Gastroesophageal sphincter (tissue), 4 donors: ENCODE measurements at regions not wholly inside any gene's neighbourhood (a gene's known extent, or its start where the extent isn't known, plus 50 kb on each side); places are given as distances from the start of the nearest gene placed in this dataset.

Experiments
- ATAC-seq: fragments of 150-250 bp; one replicate; pipeline ENCODE4 v1.9.1; 2016; ENCODE audit warnings: mild to moderate bottlenecking, moderate library complexity
- H3K27ac ChIP-seq, 4 donors: fragments of 200-600 bp; sonication (generic) in 3 of 4; 1 replicate in 3 of 4; 2 replicates in 1 of 4; pipeline ENCODE4 v1.5.1; 2016 to 2019
- H3K27me3 ChIP-seq: fragments of 200-600 bp; sonication (generic); one replicate; pipeline ENCODE4 v1.5.1; 2019
- H3K36me3 ChIP-seq, 2 donors: fragments of 200-600 bp; sonication (generic); one replicate each; pipeline ENCODE4 v1.5.1; 2019; ENCODE audit warnings: control low read depth in 1 of 2
- H3K4me1 ChIP-seq, 3 donors: fragments of 200-600 bp; sonication (generic); 1 replicate in 2 of 3; 2 replicates in 1 of 3; pipeline ENCODE4 v1.5.1; 2016 to 2019; ENCODE audit warnings: control low read depth in 2 of 3
- H3K4me3 ChIP-seq, 2 donors: fragments of 200-600 bp; sonication (generic); one replicate each; pipeline ENCODE4 v1.5.1; 2019; ENCODE audit warnings: mild to moderate bottlenecking in 1 of 2, moderate library complexity in 1 of 2
- H3K9me3 ChIP-seq, 3 donors: fragments of 200-600 bp; sonication (generic); one replicate each; pipeline ENCODE4 v1.5.1; 2017 to 2019; ENCODE audit warnings: control low read depth in 2 of 3
- EP300 ChIP-seq: sonication (generic); formaldehyde crosslinking; IDR thresholded peaks from one replicate; pipeline ENCODE4 v1.6.1; 2017; ENCODE audit warnings: antibody characterized with exemption, mild to moderate bottlenecking
- POLR2A ChIP-seq, 2 donors: fragments of 450-650 bp; IDR thresholded peaks; one replicate each; pipeline ENCODE4 v1.6.1; 2017; ENCODE audit warnings: antibody characterized with exemption in 2 of 2, mild to moderate bottlenecking in 2 of 2, moderate library complexity in 1 of 2
- POLR2AphosphoS5 ChIP-seq: sonication (generic); formaldehyde crosslinking; IDR thresholded peaks from one replicate; pipeline ENCODE4 v1.6.1; 2017; ENCODE audit warnings: antibody characterized with exemption
- WGBS, 2 donors: methylation state at CpG; one replicate each; pipeline ENCODE4 v1.1.5; 2018; ENCODE audit warnings: low coverage in 1 of 2; 5-methylcytosine and 5-hydroxymethylcytosine counted together
- TF ChIP-seq, protein P1 (sequence below), 4 experiments: fragments of 200-600 bp in 2 of 4; fragments of 450-650 bp in 2 of 4; sonication (generic) in 1 of 4; IDR thresholded peaks; one replicate each; pipeline ENCODE4 v1.5.1; 2017 to 2019; ENCODE audit warnings: antibody characterized with exemption in 4 of 4, mild to moderate bottlenecking in 2 of 4, moderate library complexity in 2 of 4

DNA sequence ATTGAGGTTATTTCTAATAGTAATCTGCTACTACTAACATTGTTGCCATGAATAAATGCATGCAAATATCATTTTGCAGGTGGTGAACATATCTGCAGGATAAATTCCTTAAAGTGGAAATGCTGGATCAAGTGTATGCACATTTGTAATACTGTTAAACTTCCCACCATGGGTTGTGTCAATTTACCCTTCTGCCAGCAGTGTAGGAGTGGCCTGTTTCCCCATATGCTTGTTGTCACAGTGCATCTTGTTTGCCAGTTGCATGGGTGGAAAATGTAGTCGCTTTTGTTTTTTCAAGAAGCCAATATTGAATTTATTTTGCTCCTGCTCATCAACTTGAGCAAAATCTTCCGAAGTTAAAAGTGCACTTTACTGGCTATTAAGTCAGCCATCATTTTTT lies 139.0 kb upstream of the ACKR3 start:
- no peak for TF ChIP-seq POLR2A (IDR thresholded peaks at IDR 0.05)
- TF ChIP-seq POLR2AphosphoS5 = no peak
- no peak for TF ChIP-seq EP300
- TF ChIP-seq, protein P1, sequence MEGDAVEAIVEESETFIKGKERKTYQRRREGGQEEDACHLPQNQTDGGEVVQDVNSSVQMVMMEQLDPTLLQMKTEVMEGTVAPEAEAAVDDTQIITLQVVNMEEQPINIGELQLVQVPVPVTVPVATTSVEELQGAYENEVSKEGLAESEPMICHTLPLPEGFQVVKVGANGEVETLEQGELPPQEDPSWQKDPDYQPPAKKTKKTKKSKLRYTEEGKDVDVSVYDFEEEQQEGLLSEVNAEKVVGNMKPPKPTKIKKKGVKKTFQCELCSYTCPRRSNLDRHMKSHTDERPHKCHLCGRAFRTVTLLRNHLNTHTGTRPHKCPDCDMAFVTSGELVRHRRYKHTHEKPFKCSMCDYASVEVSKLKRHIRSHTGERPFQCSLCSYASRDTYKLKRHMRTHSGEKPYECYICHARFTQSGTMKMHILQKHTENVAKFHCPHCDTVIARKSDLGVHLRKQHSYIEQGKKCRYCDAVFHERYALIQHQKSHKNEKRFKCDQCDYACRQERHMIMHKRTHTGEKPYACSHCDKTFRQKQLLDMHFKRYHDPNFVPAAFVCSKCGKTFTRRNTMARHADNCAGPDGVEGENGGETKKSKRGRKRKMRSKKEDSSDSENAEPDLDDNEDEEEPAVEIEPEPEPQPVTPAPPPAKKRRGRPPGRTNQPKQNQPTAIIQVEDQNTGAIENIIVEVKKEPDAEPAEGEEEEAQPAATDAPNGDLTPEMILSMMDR (IDR thresholded peaks at IDR 0.05) = no peak

DNA sequence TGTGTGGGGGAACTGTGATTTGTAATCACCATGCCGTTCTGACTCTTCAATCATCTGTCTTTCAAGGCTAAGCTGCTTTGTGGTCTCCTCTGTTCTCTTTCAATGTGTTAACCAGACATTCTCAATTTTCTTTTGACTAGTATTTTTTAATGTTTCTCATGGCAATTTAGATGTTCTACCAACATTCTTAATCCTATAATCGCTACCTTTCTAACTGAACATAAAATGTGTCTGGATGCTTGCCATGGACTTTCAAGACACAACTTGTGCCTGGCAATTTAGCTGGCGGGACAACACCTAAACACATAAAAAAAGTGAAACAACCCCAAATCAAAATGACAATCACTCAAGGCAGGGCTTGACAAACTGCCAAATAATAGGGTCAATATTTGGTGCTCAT lies 135.0 kb upstream of the ACKR3 start:
- no peak for ATAC-seq
- TF ChIP-seq EP300 = no peak
- no peak for TF ChIP-seq POLR2AphosphoS5
- TF ChIP-seq, protein P1 (IDR thresholded peaks at IDR 0.05) = no peak
- no peak for TF ChIP-seq POLR2A (IDR thresholded peaks at IDR 0.05)
- no peaks in the 10 kb centered on the region for H3K4me1 ChIP-seq
- H3K36me3 ChIP-seq = no peaks in the 10 kb centered on the region
- H3K27ac ChIP-seq = no peak overlapping the region
- no peak overlapping the region for H3K4me3 ChIP-seq
- 72 to 100% methylated on average over 2 to 3 of the region's 3 CpGs for WGBS, 2 donors
- no peaks in the 10 kb centered on the region for H3K27me3 ChIP-seq
- no peaks in the 10 kb centered on the region for H3K9me3 ChIP-seq

More for the DNA sequence above, 139.0 kb upstream of the ACKR3 start:
- no peak for ATAC-seq
- H3K9me3 ChIP-seq = peaks cover 0 to 4% (median 0%) of the 10 kb centered on the region in 3 donors
- no peak overlapping the region for H3K4me3 ChIP-seq
- WGBS, 2 donors = 44 to 62% methylated on average over 2 of the region's 2 CpGs
- no peak overlapping the region for H3K27ac ChIP-seq
- no peaks in the 10 kb centered on the region for H3K36me3 ChIP-seq
- no peaks in the 10 kb centered on the region for H3K4me1 ChIP-seq
- H3K27me3 ChIP-seq = no peaks in the 10 kb centered on the region

DNA sequence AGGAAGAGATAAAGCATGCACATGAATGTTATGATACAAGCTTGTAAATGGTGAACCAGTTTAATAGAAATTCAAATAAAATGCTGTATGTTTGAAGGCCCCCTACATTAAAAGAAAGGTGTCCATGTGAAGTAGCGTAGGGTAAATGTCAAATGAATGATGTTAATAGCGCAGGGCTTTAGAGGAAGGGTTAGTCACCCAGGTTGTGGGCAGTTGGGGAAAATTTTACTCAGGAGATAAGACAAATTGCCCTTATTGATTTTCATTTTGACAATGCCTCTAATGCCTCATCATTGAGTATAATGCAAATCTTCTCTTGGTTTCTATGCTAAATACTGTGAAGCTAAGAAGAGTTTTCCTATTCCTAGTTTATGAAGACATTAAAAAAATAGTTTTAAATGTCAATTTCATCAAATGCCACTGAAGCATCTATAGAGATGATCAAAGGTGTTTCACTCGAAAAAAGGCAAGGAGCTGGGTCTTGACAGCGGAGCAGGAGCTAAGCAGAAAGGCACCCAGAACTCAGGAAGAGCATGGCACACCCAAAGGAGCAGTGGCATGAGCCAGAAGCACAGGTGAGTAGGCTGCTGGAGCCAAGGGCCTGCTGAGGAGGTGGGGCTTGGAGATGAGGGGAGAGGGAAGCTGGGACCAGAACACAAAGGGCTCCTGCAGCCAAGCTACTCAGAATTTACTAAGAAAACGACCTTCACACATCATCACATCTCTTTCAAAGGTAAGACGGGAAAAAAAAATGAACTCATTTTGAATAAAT lies 129.3 kb upstream of the ACKR3 start:
- WGBS, 2 donors = 64 to 71% methylated on average over 3 to 6 of the region's 6 CpGs
- Histone ChIP-seq H3K27ac (no peak overlapping the region), H3K9me3 (no peaks in the 10 kb centered on the region), H3K4me3 (no peak overlapping the region), H3K27me3 (no peaks in the 10 kb centered on the region), H3K36me3 (no peaks in the 10 kb centered on the region), H3K4me1 (no peaks in the 10 kb centered on the region)
- TF ChIP-seq, protein P1 (IDR thresholded peaks at IDR 0.05) = no peak
- TF ChIP-seq POLR2AphosphoS5 (no peak), POLR2A (IDR thresholded peaks at IDR 0.05) (no peak), EP300 (no peak)
- no peak for ATAC-seq

DNA sequence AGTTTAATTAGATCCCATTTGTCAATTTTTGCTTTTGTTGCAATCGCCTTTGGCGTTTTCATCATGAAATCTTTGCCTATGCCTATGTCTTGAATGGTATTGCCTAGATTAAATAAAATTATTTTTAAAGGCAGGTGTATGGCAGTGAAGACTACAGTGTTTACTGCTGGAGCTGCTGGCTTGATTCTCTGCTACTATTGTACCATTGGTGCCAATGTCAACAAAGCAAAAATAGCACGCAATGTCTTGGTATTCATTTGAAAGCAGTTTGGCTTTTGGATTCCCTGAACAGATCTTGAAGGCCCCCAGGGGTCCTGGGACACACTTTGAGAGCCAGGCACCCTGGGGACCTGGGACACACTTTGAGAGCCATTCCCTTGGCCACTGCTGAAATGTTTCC lies 125.4 kb upstream of the ACKR3 start:
- Histone ChIP-seq H3K4me1 (no peaks in the 10 kb centered on the region), H3K9me3 (no peaks in the 10 kb centered on the region), H3K36me3 (no peaks in the 10 kb centered on the region), H3K27me3 (peaks cover 4% of the 10 kb centered on the region), H3K4me3 (no peak overlapping the region), H3K27ac (no peak overlapping the region)
- no peak for TF ChIP-seq POLR2AphosphoS5
- ATAC-seq = no peak
- 83 to 85% methylated on average over 2 of the region's 3 CpGs for WGBS, 2 donors

DNA sequence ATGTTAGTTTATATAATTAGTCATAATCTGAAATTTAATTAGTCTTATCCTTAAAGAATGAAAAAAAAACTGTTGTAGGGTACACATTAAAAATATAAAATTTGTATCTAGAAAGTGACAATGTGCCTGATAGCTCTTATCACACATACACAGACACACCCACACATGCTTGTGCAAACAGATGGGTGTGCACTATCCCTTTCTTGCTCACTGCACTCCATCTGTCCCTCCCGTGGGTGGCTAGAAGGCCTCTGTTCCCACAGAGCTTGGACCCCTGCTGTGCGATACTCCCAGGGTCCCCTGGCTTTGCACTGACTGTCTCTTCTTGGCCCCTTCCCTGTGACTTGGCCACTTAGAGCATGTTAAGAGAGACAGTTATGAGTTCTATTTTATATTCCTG lies 123.9 kb upstream of the ACKR3 start:
- TF ChIP-seq POLR2AphosphoS5 (no peak), POLR2A (IDR thresholded peaks at IDR 0.05) (no peak), EP300 (no peak)
- TF ChIP-seq, protein P1 (IDR thresholded peaks at IDR 0.05) = no peak
- no peaks in the 10 kb centered on the region for H3K9me3 ChIP-seq
- H3K27ac ChIP-seq = no peak overlapping the region
- no peaks in the 10 kb centered on the region for H3K36me3 ChIP-seq
- no peaks in the 10 kb centered on the region for H3K4me1 ChIP-seq
- no peak overlapping the region for H3K4me3 ChIP-seq
- ATAC-seq = no peak
- H3K27me3 ChIP-seq = peaks cover 4% of the 10 kb centered on the region
- WGBS, 2 donors = 73 to 83% methylated on average over 2 of the region's 2 CpGs
